NCI-H2029 (cell line): ENCODE measurements at regions not wholly inside any gene's neighbourhood (a gene's known extent, or its start where the extent isn't known, plus 50 kb on each side); places are given as distances from the start of the nearest gene placed in this dataset.

Source experiments
- DNase-seq: peaks from one replicate; lab custom pipeline; 2025; lab: John Stamatoyannopoulos, UW

DNA sequence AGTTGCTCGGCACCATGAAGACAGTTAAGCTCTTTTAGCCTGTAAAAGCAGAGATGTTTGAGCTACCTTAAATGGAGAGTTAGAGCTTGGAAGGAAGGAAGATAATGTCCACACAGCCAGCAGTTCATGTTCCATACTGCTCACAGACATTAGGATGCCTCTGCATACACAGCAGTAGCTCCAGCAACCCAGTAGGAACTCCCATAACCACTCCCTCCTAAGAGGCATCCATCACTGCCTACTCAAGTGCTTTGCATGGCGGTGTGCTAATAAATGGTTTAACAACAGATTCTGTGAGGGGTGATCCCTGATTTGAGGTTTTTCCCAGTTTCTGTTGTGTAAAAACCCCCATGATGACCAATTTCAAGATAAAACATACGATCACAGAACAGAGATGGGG, 286.4 kb downstream of the HACE1 start:
- no peak for DNase-seq

- DNase-seq: no peak
Measured at GRCh38 chr6:104572901-104573300, 286.8 kb downstream of the HACE1 start.

GRCh38 chr6:104566411-104566810, 293.3 kb downstream of the HACE1 start:
- no peak for DNase-seq

DNA sequence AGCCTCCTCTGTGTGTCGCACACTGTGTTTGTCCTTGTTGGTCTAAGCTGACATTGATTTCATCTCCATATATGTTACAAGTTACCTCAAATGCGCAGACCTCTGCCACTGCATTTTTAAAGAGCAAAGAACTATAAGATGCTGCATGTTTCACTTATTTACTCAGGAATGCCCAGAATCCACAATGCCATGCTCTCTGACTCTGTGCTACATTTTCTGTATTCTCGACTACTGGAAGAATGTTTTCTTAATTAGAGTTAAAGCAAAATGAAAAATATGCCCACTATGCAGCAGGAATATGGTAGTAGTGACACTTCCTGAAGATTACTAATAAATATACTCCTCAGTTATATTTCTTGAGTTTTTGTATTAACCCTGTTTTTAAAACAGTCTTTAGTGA, 296.4 kb downstream of the HACE1 start:
- DNase-seq: no peak

GRCh38 chr6:104559435-104560202, 300.1 kb downstream of the HACE1 start:
- no peak for DNase-seq

DNA sequence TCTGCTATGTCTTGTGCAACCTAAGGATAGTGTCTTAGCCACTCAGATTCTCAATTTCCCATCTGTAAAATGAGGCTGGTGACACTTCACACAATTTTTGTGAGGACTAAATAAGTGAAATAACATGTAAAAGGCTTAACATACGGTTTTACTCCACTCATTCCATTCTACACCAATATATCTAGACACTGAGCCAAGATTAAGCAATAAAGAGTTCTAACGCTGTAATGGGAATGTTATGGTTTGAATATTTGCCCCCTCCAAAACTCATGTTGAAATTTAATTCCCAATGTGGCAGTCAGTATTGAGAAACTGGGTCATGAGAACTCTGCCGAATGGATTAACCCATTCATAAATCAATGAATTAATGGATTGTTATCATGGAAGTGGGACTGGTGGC, 301.0 kb downstream of the HACE1 start:
- no peak for DNase-seq

DNA sequence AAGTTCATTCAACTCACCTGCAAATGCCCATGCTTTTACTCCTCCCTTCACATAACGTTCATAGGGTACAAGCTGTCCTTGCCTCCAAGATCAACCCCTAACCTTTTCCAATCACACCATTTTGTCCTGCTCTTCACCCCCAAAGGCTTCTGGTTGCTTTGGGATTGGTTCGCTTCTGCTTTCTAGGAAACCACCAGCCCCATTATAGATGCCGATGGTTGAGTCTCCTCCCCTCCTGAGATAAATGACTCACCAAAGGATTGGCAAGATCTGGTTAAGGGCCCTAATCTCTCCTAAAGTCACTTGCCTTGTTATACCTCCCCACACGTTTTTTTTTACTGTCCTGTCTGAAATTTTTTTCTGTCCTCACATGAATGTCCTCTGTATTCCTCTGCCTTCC, 311.4 kb downstream of the HACE1 start:
- DNase-seq: no peak

DNA sequence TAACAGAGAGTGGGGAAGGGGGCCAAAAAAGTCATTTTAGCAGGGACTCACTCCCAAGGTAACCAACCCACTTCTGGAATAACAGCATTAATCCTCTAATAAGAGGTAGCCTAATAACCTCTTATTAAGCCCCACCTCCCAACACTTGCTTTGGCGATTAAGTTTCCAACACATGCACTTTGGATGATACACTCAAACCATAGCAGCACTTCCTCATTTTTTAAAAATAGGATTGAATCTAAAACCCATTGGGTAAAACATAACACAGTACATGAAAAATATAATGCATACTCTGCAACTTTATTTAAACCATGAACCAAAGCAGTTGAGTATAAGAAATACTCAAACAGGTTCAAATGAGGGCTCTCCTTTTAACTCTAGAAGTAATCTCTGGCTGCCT, 318.3 kb downstream of the HACE1 start:
- no peak for DNase-seq

GRCh38 chr6:104540743-104541142, 319.0 kb downstream of the HACE1 start:
- DNase-seq: no peak

- no peak for DNase-seq
Measured at GRCh38 chr6:104539173-104539572, 320.5 kb downstream of the HACE1 start.

DNA sequence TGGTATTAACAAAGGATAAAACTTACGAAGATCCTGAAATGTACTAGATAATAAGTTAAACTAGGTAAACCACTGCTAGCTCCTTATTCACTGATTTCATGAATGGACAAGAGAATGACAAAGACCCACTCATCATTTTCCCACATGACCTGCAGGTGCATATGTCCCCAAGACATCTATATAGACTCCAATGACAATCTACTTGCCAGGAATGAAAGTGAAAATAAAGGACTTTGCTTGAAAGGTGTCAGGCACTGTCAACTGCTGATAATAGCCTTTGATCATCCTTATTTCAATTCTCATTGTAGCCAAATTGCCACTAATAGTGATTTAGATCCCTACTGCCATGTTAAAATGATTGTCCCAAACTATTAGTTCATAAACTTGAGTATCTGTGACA, 321.8 kb downstream of the HACE1 start:
- DNase-seq: no peak

DNA sequence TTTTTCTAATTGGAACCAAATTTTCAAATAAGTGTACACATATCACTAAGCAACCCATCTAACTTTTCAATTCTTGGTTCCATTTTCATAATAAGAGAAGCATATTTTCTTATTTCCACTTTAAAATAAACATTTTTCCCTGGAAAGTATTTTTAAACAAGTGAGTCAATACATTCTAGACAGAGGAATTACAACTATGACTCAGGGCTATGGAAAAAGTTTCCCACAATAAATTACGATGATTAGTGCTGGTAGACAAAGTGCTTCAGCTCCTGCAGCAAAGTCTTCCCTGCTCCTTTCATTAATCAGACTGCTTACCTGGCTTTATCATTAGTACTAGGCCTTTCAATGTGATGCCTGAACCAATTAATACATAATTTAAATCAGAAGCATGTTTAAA, 322.5 kb downstream of the HACE1 start:
- no peak for DNase-seq

DNA sequence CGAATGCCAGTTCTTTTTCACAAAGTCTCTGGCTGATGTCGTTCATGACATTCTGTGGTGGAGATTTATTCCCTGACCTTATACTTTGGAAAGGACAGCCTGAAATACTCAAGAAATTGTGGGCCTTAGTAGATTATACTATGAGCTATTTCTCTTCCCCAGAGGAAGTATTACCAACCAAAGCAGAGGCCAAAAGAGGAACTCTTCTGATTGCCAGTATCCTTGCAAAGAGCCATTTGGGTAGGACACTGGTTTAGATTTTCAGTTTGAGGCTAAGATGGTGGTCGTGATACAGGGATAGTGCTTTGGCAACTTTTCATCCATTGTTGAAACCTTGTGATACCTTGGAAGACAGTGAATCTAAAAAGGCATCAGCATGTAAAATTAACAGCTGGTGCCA, 327.3 kb downstream of the HACE1 start:
- no peak for DNase-seq

DNA sequence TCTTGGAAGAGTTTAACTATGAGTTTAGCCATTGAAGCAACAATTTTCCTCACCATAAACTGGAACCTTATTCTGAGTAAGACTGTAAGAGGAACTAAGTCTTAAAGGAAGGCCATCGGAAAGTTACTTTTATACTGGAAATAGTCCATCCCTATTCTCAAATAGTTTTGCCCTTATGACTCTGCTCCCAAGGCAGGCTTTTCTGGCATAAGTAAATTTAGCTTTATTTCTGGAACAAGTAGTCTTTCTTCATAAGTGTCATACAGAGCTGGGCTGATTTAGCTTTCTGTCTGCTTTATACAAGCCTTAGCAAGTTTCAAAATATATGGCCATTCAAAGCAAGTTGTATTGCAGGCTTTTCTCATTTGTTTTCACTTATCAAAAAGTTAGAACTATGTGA, 328.1 kb downstream of the HACE1 start:
- no peak for DNase-seq

DNA sequence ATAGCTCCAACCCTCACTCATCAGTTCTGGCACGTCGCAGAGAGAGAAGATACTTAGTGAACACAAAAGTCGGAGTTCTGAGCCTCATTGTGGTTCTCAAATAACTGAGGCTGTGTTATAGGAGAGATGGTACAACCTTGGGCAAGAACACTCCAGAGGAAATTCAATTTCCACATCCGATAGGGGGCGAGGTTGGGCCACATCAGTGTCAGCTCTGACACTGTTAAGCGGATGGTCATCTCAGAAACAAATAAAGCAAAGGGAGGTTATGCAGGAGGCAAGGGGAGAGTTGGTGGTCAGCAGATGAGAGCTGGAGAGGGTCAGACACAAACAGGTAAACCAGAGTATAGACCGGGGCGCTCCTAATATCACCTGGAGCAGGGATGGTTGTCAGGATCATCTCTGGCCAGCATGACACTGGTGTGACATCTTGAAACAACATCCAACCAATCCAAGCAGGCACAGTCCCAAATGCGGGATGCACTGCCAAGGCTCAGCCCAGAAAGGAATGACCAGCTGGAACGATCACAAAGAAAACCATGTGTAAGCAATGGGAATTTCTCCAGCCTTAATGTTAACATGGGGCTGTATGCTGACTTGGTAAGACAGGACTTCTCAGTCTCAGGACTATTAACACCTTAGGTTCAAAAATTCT, 331.8 kb downstream of the HACE1 start:
- DNase-seq: no peak

GRCh38 chr6:104527311-104527710, 332.4 kb downstream of the HACE1 start:
- no peak for DNase-seq

GRCh38 chr6:104526376-104526775, 333.3 kb downstream of the HACE1 start:
- no peak for DNase-seq

- DNase-seq: peak; percentile 55
Measured at GRCh38 chr6:104525677-104526322, 333.9 kb downstream of the HACE1 start.

- DNase-seq: no peak
Measured at GRCh38 chr6:104522533-104522932, 337.2 kb downstream of the HACE1 start.

DNA sequence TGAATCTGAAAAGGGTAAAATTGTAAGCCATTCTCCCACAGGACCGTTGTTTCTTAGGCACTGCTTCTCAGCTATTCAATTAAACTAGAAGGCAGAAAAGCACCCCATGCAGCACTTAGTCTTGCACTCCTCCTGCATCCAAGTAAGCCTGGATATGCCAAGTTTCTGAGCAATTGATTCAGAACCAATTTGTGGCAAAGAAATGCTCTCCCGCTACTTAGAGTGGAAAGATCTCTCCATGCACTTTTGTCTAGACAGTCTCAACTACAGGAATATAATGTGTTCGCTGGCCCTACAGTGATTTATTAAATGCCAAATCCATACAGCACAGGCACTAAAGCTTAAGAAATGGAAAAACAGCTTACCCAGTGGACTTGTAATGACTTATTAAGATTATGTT, 338.5 kb downstream of the HACE1 start:
- DNase-seq: no peak

DNA sequence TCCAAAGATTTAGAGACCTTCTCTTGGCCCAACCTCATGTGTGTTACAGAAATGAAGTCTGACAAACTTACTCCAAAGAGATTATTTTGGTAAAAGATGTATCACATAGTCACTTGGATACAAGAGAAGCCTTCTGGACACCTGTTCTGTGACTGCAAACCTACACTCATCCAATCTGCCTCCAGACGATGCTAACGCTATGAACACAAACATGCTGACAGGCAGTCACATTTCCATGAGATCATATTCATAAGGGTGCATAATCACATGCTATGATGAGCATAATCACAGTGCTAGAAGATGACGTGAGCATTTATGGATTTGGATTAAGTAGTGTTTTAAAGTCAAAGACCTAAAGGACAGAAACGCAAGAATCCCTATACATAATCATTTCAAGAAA, 340.2 kb downstream of the HACE1 start:
- no peak for DNase-seq

GRCh38 chr6:104509355-104509754, 350.4 kb downstream of the HACE1 start:
- no peak for DNase-seq

- no peak for DNase-seq
Measured at GRCh38 chr6:104506429-104506828, 353.3 kb downstream of the HACE1 start.
